Activated CD4-positive, alpha-beta memory T cell treated with anti-CD3 and anti-CD28 coated beads for 36 hours (primary cell): ENCODE measurements at regions not wholly inside any gene's neighbourhood (a gene's known extent, or its start where the extent isn't known, plus 50 kb on each side); places are given as distances from the start of the nearest gene placed in this dataset.

Source experiments
- CTCF ChIA-PET: fragments of 350-600 bp; sonication (Branson Sonifier 250); formaldehyde crosslinking; loops from one replicate; lab custom pipeline; 2021; ENCODE audit warnings: antibody characterized with exemption, inconsistent platforms; lab: Charles Lee
- POLR2A ChIA-PET: fragments of 350-600 bp; sonication (Branson Sonifier 250); formaldehyde crosslinking; loops from one replicate; lab custom pipeline; 2021; ENCODE audit warnings: antibody characterized with exemption; lab: Charles Lee
- DNase-seq: peaks from one replicate; pipeline ENCODE4 v3.0.0-alpha.2; 2020
- H3K27ac Mint-ChIP-seq: one replicate; pipeline ENCODE4 v1.8.0; 2021; ENCODE audit warnings: mixed read lengths
- H3K27me3 Mint-ChIP-seq: one replicate; pipeline ENCODE4 v1.8.0; 2021; ENCODE audit warnings: mixed read lengths
- H3K36me3 Mint-ChIP-seq: one replicate; pipeline ENCODE4 v1.8.0; 2021; ENCODE audit warnings: mixed read lengths
- H3K4me1 Mint-ChIP-seq: one replicate; pipeline ENCODE4 v1.8.0; 2021; ENCODE audit warnings: low read depth, mixed read lengths
- H3K4me3 Mint-ChIP-seq: one replicate; pipeline ENCODE4 v1.8.0; 2021; ENCODE audit warnings: mild to moderate bottlenecking, mixed read lengths
- H3K9me3 Mint-ChIP-seq: one replicate; pipeline ENCODE4 v1.8.0; 2021; ENCODE audit warnings: mixed read lengths
- intact Hi-C: fragments of 100-400 bp; cut with micrococcal nuclease; formaldehyde crosslinking; loops from one replicate; pipeline ENCODE4 v1.15.1; 2023

- H3K9me3 Mint-ChIP-seq: no peaks in the 10 kb centered on the region
- H3K27me3 Mint-ChIP-seq: peaks cover 2% of the 10 kb centered on the region
- no peaks in the 10 kb centered on the region for H3K4me1 Mint-ChIP-seq
- CTCF ChIA-PET: no interaction called here
- no peaks in the 10 kb centered on the region for H3K36me3 Mint-ChIP-seq
- DNase-seq: no peak
- H3K4me3 Mint-ChIP-seq: no peak overlapping the region
- intact Hi-C loops: no loop called here
- no peak overlapping the region for H3K27ac Mint-ChIP-seq
- POLR2A ChIA-PET: no interaction called here
These were observed 357.1 kb downstream of the MAFB start for GRCh38 chr20:40331807-40332560.

- DNase-seq: no peak
These were observed 357.8 kb downstream of the MAFB start for GRCh38 chr20:40331249-40331648.

GRCh38 chr20:40329321-40329720, 359.7 kb downstream of the MAFB start:
- Mint-ChIP-seq H3K36me3 (no peaks in the 10 kb centered on the region), H3K27ac (no peak overlapping the region), H3K4me3 (no peak overlapping the region), H3K9me3 (no peaks in the 10 kb centered on the region), H3K27me3 (peaks cover 2% of the 10 kb centered on the region), H3K4me1 (no peaks in the 10 kb centered on the region)
- DNase-seq: no peak
- ChIA-PET CTCF (no interaction called here), POLR2A (no interaction called here)
- intact Hi-C loops: no loop called here

More at GRCh38 chr20:40331249-40331648, 357.8 kb downstream of the MAFB start:
- CTCF ChIA-PET: interaction anchor here (1.0 kb wide), 1 partner anchor 1066 kb away, joined by 3 read pairs; no protein-coding TSS in a partner anchor
- intact Hi-C loops: no loop called here
- Mint-ChIP-seq H3K4me1 (no peaks in the 10 kb centered on the region), H3K27me3 (peaks cover 2% of the 10 kb centered on the region), H3K4me3 (no peak overlapping the region), H3K27ac (no peak overlapping the region), H3K36me3 (no peaks in the 10 kb centered on the region), H3K9me3 (no peaks in the 10 kb centered on the region)
- POLR2A ChIA-PET: no interaction called here

DNA sequence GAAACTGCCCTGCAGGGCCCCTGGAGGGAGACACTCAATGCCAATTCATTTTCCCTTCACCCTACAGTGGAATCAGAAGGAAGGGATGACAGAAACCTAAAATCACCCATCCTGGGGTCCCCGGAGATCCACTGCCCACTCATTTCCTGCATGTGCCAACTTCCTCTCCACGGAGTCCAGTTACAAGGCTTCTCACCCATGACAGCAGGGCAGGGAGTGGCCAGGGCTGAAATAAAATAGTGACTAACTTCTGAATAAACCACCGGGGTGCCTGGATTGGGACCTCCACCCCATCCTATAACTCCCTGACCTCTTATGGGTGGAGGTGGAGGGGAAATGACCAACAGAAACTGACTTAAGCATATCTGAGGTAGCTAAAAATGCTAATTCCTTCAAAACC, 362.3 kb downstream of the MAFB start:
- ChIA-PET POLR2A (no interaction called here), CTCF (no interaction called here)
- intact Hi-C loops: no loop called here

GRCh38 chr20:40325006-40325568, 363.9 kb downstream of the MAFB start:
- no peak for DNase-seq
- CTCF ChIA-PET: no interaction called here
- Mint-ChIP-seq H3K4me1 (no peaks in the 10 kb centered on the region), H3K4me3 (no peak overlapping the region), H3K27me3 (peaks cover 2% of the 10 kb centered on the region), H3K27ac (no peak overlapping the region), H3K9me3 (no peaks in the 10 kb centered on the region), H3K36me3 (no peaks in the 10 kb centered on the region)
- intact Hi-C loops: no loop called here
- POLR2A ChIA-PET: no interaction called here

More for the DNA sequence above, 362.3 kb downstream of the MAFB start:
- no peak overlapping the region for H3K27ac Mint-ChIP-seq
- no peak overlapping the region for H3K4me3 Mint-ChIP-seq
- no peaks in the 10 kb centered on the region for H3K9me3 Mint-ChIP-seq
- H3K36me3 Mint-ChIP-seq: no peaks in the 10 kb centered on the region
- no peaks in the 10 kb centered on the region for H3K4me1 Mint-ChIP-seq
- peaks cover 2% of the 10 kb centered on the region for H3K27me3 Mint-ChIP-seq
- DNase-seq: no peak

- POLR2A ChIA-PET: no interaction called here
- Mint-ChIP-seq H3K36me3 (no peaks in the 10 kb centered on the region), H3K4me1 (no peaks in the 10 kb centered on the region), H3K27me3 (no peaks in the 10 kb centered on the region), H3K4me3 (no peak overlapping the region), H3K27ac (no peak overlapping the region), H3K9me3 (no peaks in the 10 kb centered on the region)
- intact Hi-C loops: no loop called here
- no peak for DNase-seq
- CTCF ChIA-PET: no interaction called here
These were observed 365.7 kb downstream of the MAFB start for GRCh38 chr20:40323361-40323794.

DNA sequence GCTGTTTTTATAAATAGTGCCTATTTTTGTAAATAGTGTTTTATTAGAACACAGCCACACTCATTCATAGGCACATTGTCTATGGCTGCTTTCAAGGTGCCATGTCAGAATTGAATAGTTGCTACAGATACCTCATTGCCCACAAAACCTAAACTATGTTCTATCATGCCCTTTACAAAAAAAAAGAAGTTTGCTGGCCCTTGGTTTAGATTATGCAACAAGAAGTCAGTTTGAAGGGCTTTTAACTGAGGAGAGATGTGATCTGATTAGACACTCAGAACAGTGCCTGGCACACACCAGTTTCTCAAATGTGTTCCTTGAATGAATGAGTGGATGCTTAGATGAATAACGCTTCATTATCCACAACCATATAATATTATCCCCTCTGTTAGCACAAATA, 366.1 kb downstream of the MAFB start:
- H3K4me3 Mint-ChIP-seq: no peak overlapping the region
- no peaks in the 10 kb centered on the region for H3K9me3 Mint-ChIP-seq
- no peaks in the 10 kb centered on the region for H3K4me1 Mint-ChIP-seq
- H3K36me3 Mint-ChIP-seq: no peaks in the 10 kb centered on the region
- ChIA-PET POLR2A (no interaction called here), CTCF (interaction anchor here (0.7 kb wide), 1 partner anchor 281 kb away, joined by 4 read pairs; no protein-coding TSS in a partner anchor)
- H3K27ac Mint-ChIP-seq: no peak overlapping the region
- intact Hi-C loops: no loop called here
- no peaks in the 10 kb centered on the region for H3K27me3 Mint-ChIP-seq
- no peak for DNase-seq

- ChIA-PET POLR2A (no interaction called here), CTCF (no interaction called here)
- Mint-ChIP-seq H3K27me3 (no peaks in the 10 kb centered on the region), H3K4me3 (no peak overlapping the region), H3K9me3 (no peaks in the 10 kb centered on the region), H3K36me3 (no peaks in the 10 kb centered on the region), H3K27ac (no peak overlapping the region), H3K4me1 (no peaks in the 10 kb centered on the region)
- intact Hi-C loops: no loop called here
- no peak for DNase-seq
These were observed 368.5 kb downstream of the MAFB start for GRCh38 chr20:40320517-40321011.

DNA sequence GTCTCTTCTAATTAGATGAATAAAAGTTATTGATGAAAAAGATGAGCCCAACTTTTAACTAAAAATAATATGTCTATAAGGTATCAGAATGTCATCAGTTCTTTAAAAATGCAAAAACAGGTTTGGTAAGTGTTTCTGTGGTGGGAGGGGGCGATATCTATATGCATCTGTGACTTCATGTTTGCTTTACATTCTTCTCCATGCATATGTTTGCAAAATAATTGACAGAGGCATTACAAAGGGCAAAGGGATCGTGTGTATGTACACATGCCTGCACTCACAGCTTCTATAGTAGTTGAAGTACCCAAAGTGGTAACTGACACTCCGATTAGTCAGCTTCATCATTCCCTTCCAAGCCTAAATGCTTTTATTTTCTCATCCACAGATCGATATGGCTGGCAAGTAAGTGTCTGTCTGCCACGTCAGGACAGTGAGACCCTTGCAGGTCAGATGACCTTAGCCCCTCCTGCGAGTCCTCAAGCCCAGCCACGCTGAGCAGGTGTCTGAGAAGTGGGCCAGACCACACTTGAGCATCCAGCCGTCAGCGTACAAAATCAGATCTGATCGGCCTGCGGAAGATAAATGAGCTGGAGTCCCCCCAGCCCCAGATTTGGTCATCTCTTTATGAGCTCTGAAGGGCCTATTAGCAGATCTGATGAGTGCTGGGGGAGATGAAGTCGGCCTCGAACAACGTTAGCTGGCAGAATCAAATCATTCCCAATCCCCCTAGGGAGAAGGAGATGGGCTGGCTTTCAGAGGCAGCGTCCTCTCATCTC, 369.1 kb downstream of the MAFB start:
- ChIA-PET CTCF (no interaction called here), POLR2A (no interaction called here)
- no peaks in the 10 kb centered on the region for H3K36me3 Mint-ChIP-seq
- no peak overlapping the region for H3K4me3 Mint-ChIP-seq
- no peak for DNase-seq
- no peaks in the 10 kb centered on the region for H3K27me3 Mint-ChIP-seq
- intact Hi-C loops: no loop called here
- no peaks in the 10 kb centered on the region for H3K4me1 Mint-ChIP-seq
- no peaks in the 10 kb centered on the region for H3K9me3 Mint-ChIP-seq
- no peak overlapping the region for H3K27ac Mint-ChIP-seq

DNA sequence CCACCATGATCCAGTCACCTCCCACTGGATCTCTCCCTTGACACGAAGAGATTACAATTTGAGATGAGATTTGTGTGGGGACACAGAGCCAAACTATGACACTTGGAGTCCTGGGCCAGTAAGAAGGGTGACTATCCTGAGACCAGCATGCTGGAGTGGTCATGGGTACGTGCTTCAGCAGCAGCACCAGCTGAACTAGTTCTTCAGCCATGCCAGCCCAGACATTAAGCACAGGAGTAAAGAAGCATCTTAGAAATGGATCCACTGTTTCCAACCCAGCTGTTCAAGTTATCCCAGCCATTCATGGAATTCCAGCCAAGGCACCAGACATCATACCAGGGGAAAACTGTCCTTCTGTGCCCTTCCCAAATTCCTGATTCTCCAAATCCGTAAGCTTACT, 370.0 kb downstream of the MAFB start:
- no peaks in the 10 kb centered on the region for H3K36me3 Mint-ChIP-seq
- no peak for DNase-seq
- H3K4me1 Mint-ChIP-seq: no peaks in the 10 kb centered on the region
- CTCF ChIA-PET: no interaction called here
- H3K27ac Mint-ChIP-seq: no peak overlapping the region
- intact Hi-C loops: no loop called here
- no peak overlapping the region for H3K4me3 Mint-ChIP-seq
- POLR2A ChIA-PET: no interaction called here
- no peaks in the 10 kb centered on the region for H3K27me3 Mint-ChIP-seq
- H3K9me3 Mint-ChIP-seq: no peaks in the 10 kb centered on the region

DNA sequence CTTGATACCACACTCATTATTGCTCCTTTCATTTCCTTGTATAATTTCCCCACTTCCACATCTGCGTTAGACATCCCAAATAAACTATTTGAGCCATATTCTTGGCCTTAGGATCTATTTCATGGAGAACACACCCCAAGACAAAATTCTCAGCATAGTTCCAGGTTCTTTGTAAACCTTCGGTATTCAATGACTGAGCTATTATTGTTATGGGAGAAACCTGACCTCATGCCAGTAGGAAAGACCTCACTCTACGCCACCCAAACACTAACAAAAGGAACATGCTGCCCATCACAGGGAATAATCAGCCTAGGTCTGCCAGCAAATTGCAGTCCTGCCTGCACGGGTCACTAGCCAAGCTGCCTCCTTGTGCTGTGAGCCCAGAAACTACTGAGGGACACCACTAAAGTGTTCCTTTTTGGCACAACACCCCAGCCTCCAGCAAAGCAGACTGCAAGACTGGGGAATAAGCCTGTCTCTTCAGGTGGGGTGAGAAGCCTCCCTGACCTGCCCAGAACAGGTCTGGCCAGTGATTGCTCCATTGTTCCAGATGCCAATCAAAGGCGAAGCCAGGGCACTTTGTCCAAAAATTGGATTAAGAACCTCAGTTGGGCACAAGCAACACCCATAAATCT, 371.8 kb downstream of the MAFB start:
- ChIA-PET POLR2A (no interaction called here), CTCF (no interaction called here)
- Mint-ChIP-seq H3K27me3 (no peaks in the 10 kb centered on the region), H3K9me3 (no peaks in the 10 kb centered on the region), H3K4me1 (no peaks in the 10 kb centered on the region), H3K4me3 (no peak overlapping the region), H3K36me3 (no peaks in the 10 kb centered on the region), H3K27ac (no peak overlapping the region)
- intact Hi-C loops: no loop called here
- no peak for DNase-seq

DNA sequence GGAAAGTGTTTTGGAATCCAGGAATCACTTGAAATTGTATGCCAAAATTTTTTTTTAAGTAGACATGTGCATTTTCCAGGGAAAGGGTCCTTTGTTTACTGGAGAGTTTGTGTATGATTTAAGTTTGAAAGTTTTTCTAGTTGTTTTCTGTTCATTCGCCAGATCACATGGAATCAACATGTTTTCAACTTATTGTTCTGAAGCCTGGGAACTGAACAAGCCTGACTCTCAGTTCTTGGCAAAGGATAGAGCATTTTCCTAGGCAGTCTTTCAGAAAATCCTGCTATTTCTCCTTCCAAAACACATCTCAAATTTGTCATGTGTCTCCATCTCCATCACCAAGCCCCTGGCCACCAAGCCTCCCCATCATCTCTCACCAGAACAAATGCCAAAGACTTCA, 374.8 kb downstream of the MAFB start:
- H3K4me1 Mint-ChIP-seq: no peaks in the 10 kb centered on the region
- no peak overlapping the region for H3K4me3 Mint-ChIP-seq
- H3K9me3 Mint-ChIP-seq: no peaks in the 10 kb centered on the region
- no peak for DNase-seq
- intact Hi-C loops: no loop called here
- ChIA-PET CTCF (interaction anchor here (0.6 kb wide), 1 partner anchor 12 kb away, joined by 4 read pairs; no protein-coding TSS in a partner anchor), POLR2A (no interaction called here)
- H3K27ac Mint-ChIP-seq: no peak overlapping the region
- H3K36me3 Mint-ChIP-seq: no peaks in the 10 kb centered on the region
- H3K27me3 Mint-ChIP-seq: no peaks in the 10 kb centered on the region
